ENCODE measurements at regions not wholly inside any gene's neighbourhood (a gene's known extent, or its start where the extent isn't known, plus 50 kb on each side); places are given as distances from the start of the nearest gene placed in this dataset.

DNA sequence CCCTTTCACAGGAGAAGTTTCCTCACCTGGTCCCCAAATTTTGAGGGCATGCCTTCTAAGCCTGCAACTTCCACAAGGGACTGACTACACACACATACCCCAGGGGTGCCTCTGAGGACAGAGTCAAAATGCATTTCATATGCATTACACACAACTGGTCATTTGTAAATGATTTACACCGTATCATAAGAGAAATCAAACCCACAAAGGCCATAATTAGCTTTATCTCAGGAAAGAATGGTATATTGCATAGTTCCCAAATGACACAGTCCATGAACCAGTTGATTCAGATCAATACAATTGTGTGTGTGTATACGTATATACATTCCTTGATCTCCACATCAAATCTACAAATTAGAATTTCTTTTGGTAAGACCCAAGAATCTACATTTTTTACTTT, 203.3 kb upstream of the PRDM1 start:
- no peak for DNase-seq (ENCODE audit: low spot score in 2 of 2)
- Histone ChIP-seq H3K27me3 (ENCODE audit: low read depth) (no peaks in the 10 kb centered on the region), H3K9me3 (no peaks in the 10 kb centered on the region; the same call in 1 of the 2 replicates), H3K4me1 (peaks cover 15% of the 10 kb centered on the region), H3K4me3 (no peak overlapping the region), H3K36me3 (replicated peaks) (no peaks in the 10 kb centered on the region)
- in situ Hi-C loops (cut with MboI; ENCODE audit: low sequenced_read_pairs) = no loop called here

DNA sequence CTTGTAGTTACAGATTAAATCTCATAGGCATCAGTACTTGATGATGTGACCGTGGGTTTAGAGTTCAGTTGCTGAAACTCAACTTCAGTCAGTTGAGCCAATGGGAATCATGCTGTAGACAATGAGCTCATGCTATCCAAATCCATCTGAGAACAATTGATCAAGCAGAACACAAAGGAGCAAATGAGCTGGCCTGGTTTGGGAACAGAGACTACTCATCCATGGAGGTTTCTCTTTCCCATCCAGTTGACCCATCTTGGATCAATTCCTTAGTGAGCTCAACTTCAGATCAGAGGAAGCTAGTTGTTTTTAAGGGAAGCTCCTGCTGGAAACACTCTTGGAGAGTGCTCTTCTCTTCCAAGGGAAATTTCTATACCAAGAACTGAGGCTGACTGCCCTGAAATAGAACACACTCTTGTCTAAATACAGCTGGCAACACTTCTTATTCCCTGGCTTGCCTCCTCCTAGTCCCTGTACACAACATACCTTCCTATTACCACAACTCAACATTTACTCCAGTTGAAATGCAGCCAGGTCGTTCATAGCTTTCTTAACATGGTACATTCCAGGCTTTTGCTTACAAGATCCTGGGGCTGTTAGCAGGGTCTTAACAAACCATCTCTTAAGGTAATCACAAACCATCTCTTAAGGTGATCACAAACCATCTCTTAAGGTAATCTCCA, 203.9 kb upstream of the PRDM1 start:
- peaks cover 11% of the 10 kb centered on the region for H3K4me1 ChIP-seq
- H3K27me3 ChIP-seq (ENCODE audit: low read depth) = no peaks in the 10 kb centered on the region
- no peaks in the 10 kb centered on the region; the same call in 1 of the 2 replicates for H3K9me3 ChIP-seq
- in situ Hi-C loops (cut with MboI; ENCODE audit: low sequenced_read_pairs) = no loop called here
- H3K4me3 ChIP-seq = no peak overlapping the region
- H3K36me3 ChIP-seq (replicated peaks) = no peaks in the 10 kb centered on the region
- no peak for DNase-seq (ENCODE audit: low spot score in 2 of 2)

DNA sequence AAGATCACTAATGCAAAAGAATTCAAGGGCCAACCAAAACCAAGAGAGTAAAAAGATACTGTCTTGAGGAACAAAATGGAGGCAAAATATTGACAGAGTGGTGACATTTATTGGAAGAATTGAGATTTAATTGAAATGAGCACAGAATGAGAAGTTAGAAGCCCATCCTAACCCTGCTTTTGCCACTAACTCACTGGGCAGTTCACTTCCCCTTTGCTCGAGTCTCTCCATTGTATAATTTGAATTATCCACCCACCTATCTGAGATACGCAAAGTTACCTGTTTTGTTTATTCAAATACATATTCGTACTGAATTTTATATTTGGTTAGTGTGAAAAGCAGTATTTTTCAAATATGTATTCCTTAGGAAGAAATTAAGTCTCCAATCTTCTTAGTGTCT, 204.5 kb upstream of the PRDM1 start:
- peaks cover 6% of the 10 kb centered on the region; the same call in 1 of the 2 replicates for H3K4me1 ChIP-seq

DNA sequence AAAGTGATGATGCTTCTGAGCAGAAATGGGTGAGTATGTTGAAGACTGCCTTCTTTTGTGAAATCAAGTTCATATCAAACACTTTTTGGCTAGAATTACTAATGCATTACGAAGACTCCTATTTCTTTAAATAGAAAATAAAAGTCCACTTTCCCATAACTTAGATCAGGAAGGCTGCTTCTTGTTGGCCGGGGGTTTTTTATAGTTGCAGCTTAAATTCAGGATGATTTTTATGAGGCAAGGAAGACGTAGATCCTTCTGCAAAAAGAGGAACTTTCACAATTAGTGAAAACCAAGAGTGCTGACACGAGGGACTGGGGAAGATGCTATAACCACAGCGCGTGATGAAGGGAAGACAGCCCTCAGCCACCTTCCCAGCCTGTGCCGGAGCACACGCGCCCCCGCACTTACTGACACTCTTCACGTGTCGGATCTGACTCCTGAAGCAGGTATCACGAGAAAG, 206.1 kb upstream of the PRDM1 start:
- no peak for DNase-seq (ENCODE audit: low spot score in 2 of 2)
- no peaks in the 10 kb centered on the region for H3K36me3 ChIP-seq (replicated peaks)
- no peak overlapping the region for H3K4me3 ChIP-seq
- in situ Hi-C loops (cut with MboI; ENCODE audit: low sequenced_read_pairs) = no loop called here
- no peaks in the 10 kb centered on the region for H3K27me3 ChIP-seq (ENCODE audit: low read depth)
- no peaks in the 10 kb centered on the region; the same call in 1 of the 2 replicates for H3K9me3 ChIP-seq
- H3K4me1 ChIP-seq = no peaks in the 10 kb centered on the region

More for the DNA sequence above, 204.5 kb upstream of the PRDM1 start:
- DNase-seq (ENCODE audit: low spot score in 2 of 2) = no peak
- Histone ChIP-seq H3K27me3 (ENCODE audit: low read depth) (no peaks in the 10 kb centered on the region), H3K36me3 (replicated peaks) (no peaks in the 10 kb centered on the region), H3K4me3 (no peak overlapping the region), H3K9me3 (no peaks in the 10 kb centered on the region; the same call in 1 of the 2 replicates)
- in situ Hi-C loops (cut with MboI; ENCODE audit: low sequenced_read_pairs) = no loop called here

DNA sequence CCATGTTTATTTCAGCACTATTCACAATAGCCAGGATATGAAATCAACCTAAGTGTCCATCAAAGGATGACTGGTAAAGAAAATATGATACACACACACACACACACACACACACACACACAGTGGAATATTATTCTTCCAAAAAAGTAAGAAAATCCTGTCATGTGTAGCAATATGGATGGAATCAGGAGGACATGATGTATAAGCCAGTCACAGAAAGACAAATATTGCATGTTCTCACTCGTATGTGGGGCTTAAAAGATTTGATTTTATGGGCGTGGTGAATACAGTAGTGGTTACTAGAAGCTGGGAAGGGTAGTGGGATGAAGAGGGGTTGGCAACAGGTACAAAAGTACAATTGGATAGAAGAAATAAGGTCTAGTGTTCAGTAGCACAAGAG, 207.0 kb upstream of the PRDM1 start:
- DNase-seq (ENCODE audit: low spot score in 2 of 2) = no peak
- no peaks in the 10 kb centered on the region for H3K4me1 ChIP-seq
- no peaks in the 10 kb centered on the region; the same call in 1 of the 2 replicates for H3K9me3 ChIP-seq
- no peaks in the 10 kb centered on the region for H3K36me3 ChIP-seq (replicated peaks)
- in situ Hi-C loops (cut with MboI; ENCODE audit: low sequenced_read_pairs) = no loop called here
- H3K27me3 ChIP-seq (ENCODE audit: low read depth) = no peaks in the 10 kb centered on the region
- no peak overlapping the region for H3K4me3 ChIP-seq

DNA sequence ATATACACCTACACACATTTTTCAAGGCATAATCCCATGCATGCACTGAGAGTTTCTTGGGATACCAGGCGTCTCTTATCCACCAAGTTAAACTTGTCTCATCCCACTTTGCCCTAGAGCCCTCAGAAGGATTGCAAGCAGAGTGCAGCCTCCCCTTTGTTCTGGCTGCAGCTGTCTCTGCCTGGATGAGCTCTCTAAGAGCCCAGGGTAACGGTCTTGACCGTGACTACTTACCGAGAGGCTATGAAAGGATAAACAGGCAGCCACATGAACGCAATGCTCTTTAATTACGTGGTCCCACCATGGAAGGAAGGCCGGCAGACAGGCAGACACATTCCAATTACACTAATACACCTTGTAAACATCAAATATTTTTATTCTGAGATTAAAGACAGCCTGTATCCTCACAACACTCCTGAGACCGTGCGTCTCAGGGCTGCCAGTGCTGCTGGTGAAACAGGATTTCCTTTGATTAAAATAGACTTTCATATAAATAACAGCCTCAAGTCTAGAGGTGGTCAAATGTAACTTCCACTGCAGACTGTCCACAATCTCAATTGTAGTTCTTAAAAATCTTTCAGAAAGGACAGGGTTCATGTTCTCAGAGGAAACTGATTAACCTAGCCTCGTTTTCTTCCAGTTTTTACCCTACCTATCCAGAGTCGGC, 210.0 kb upstream of the PRDM1 start:
- Histone ChIP-seq H3K36me3 (replicated peaks) (no peaks in the 10 kb centered on the region), H3K4me1 (no peaks in the 10 kb centered on the region), H3K4me3 (no peak overlapping the region), H3K9me3 (no peaks in the 10 kb centered on the region), H3K27me3 (ENCODE audit: low read depth) (no peaks in the 10 kb centered on the region)
- in situ Hi-C loops (cut with MboI; ENCODE audit: low sequenced_read_pairs) = no loop called here
- DNase-seq (ENCODE audit: low spot score in 2 of 2) = no peak

DNA sequence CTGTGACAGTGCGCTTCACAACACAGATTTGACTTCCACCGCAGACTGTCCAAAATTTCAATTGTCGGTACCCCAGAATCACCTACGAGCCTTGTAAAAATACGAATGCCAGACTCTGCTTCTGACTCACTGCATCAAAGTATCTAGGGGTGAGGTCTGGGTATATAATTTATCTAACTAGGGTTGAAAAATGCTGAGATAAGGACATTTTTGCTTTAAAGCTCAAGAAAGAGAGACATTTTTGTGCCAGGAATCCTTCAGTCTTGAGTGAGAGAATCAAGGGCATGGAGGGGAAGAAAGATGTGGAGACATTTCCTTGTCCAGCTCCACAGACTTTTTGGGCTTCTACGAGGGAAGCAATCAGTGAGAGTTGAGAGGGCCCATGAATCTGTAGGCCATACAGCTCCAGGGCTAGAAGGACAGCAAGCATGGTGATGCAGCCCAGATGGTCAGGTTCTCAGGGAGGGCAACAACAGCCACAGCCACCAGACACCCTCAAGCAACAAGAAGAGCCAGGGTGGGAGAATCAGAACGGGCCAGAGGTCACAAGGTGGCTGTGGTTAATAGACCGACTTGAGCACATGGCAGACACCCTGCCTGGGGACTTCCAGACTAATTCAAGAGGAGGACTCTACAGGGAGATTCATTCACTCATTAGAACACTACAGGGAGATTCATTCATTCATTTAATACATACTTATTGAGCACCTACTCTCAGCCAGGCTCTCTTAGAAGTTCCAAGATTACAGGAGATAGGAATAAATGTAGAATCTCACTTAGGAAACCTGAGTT, 211.1 kb upstream of the PRDM1 start:
- no peaks in the 10 kb centered on the region for H3K9me3 ChIP-seq
- in situ Hi-C loops (cut with MboI; ENCODE audit: low sequenced_read_pairs) = no loop called here
- H3K27me3 ChIP-seq (ENCODE audit: low read depth) = no peaks in the 10 kb centered on the region
- H3K4me3 ChIP-seq = no peak overlapping the region
- no peak for DNase-seq (ENCODE audit: low spot score in 2 of 2)
- H3K4me1 ChIP-seq = no peaks in the 10 kb centered on the region
- H3K36me3 ChIP-seq (replicated peaks) = no peaks in the 10 kb centered on the region

DNA sequence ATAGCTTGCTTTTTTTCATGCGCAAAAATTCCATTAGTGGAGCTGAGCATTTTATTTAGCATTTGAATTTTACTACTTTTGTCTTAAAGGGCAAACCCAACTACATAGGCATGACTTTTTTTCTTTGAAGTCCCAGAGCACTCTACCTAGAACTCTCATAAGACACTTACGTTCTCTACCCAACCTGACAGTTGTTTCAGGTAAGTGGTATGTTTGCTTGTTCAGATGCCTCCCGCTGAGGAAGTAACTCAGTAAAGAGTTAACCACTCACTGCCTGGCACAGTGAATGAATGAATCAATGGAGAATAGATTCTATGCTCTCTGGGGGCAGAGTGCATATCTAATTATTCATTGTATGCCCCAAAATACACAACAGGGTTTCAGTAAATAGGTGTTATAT, 212.3 kb upstream of the PRDM1 start:
- no peaks in the 10 kb centered on the region for H3K27me3 ChIP-seq (ENCODE audit: low read depth)
- H3K4me1 ChIP-seq = no peaks in the 10 kb centered on the region
- in situ Hi-C loops (cut with MboI; ENCODE audit: low sequenced_read_pairs) = no loop called here
- no peak overlapping the region for H3K4me3 ChIP-seq
- DNase-seq (ENCODE audit: low spot score in 2 of 2) = no peak
- H3K36me3 ChIP-seq (replicated peaks) = no peaks in the 10 kb centered on the region
- H3K9me3 ChIP-seq = no peaks in the 10 kb centered on the region

DNA sequence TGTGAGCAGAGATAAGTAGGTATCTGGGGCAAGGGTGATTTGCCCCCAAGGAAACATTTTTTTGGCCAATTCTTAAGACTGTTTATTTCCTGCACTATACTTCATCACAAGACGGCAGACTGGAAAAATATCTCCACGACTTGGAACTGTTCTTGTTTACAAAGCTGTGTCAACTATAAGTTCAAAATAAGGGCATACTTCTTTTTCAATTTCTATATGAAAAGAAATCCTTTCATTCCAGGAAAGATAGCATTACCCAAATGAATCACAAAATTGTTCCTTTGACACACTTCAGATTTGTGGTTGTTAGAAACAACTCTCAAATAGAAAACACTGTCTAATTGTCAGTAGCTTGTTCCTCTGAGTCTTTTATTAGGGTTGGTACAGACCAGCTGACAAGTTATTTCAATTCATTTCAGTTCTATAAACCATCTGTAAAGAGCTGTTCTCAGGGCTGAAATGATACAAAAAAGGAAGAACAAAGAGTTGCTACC, 212.9 kb upstream of the PRDM1 start:
- H3K27me3 ChIP-seq (ENCODE audit: low read depth) = no peaks in the 10 kb centered on the region
- H3K4me3 ChIP-seq = no peak overlapping the region
- no peaks in the 10 kb centered on the region for H3K36me3 ChIP-seq (replicated peaks)
- H3K9me3 ChIP-seq = no peaks in the 10 kb centered on the region
- H3K4me1 ChIP-seq = no peaks in the 10 kb centered on the region
- in situ Hi-C loops (cut with MboI; ENCODE audit: low sequenced_read_pairs) = no loop called here
- DNase-seq (ENCODE audit: low spot score in 2 of 2) = no peak

DNA sequence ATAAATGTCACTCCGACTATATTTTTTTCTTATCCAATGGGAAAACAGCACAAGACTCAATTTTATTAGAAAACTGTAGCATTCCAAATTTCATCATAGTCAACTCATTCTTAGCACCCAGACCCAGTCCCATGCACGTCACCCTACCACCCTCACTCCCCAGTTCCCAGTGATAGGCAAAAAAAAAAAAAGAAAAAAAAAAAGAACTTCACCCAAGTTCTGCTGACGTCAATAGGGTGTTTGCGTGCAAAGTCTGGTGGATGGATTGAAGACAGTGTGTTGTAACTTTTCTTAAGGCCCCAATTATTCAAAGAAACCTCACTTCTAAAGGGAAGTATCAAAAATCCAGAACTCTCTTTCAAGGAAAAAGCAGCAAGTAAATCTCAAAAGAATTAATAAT, 213.9 kb upstream of the PRDM1 start:
- H3K9me3 ChIP-seq = no peaks in the 10 kb centered on the region
- no peaks in the 10 kb centered on the region for H3K27me3 ChIP-seq (ENCODE audit: low read depth)
- in situ Hi-C loops (cut with MboI; ENCODE audit: low sequenced_read_pairs) = no loop called here
- H3K4me1 ChIP-seq = no peaks in the 10 kb centered on the region
- DNase-seq (ENCODE audit: low spot score in 2 of 2) = no peak
- no peak overlapping the region for H3K4me3 ChIP-seq
- no peaks in the 10 kb centered on the region for H3K36me3 ChIP-seq (replicated peaks)

DNA sequence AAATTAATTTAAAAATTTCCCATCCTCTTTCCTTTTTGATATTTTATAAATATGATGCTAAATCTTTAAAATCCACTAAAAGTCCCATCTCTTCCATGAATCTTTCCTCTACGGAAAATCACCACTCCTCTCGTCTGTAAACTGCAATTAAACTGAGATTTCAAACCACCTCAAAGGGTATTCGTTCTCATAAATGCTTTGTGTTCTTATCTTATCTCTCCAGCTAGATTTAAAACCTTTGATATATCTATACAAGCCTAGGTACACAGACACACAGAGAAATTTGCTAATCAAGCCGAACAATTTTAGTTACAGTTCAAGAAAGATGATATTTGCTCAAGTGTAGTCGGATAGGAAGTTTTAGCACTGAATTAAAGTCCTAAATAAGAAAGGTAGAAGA, 214.6 kb upstream of the PRDM1 start:
- DNase-seq (ENCODE audit: low spot score in 2 of 2) = no peak
- no peaks in the 10 kb centered on the region for H3K36me3 ChIP-seq (replicated peaks)
- no peak overlapping the region for H3K4me3 ChIP-seq
- H3K4me1 ChIP-seq = no peaks in the 10 kb centered on the region
- no peaks in the 10 kb centered on the region for H3K27me3 ChIP-seq (ENCODE audit: low read depth)
- H3K9me3 ChIP-seq = no peaks in the 10 kb centered on the region
- in situ Hi-C loops (cut with MboI; ENCODE audit: low sequenced_read_pairs) = no loop called here

DNA sequence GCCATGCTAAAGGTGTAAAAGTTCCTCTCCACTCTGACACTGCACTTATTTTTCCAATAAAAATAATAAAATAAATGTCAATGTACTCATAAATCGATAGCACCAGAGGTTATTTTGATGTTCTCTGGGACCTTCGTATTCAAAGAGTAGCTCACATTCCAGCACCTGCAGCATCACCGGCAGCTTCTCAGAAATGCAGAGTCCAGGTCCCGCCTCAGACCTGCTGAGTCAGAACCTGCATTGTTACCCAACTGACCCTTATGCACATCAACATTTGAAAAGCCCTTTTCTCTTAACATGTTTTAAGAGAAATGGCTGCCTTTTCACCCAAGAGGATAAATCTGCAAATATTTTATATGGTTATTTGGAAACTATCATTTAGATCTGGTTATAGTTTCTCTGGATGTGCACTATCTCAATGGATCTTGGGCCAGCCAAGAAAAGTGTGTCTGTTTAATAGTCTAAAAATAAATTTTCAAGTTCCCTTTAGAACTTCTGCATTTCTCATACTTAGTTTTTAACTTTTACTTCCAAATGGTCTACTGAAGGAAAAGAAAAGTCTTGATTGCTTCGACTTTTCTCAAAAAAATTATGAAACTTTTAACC, 216.2 kb upstream of the PRDM1 start:
- no peak for DNase-seq (ENCODE audit: low spot score in 2 of 2)
- H3K9me3 ChIP-seq = no peaks in the 10 kb centered on the region
- H3K4me1 ChIP-seq = no peaks in the 10 kb centered on the region
- no peaks in the 10 kb centered on the region for H3K36me3 ChIP-seq (replicated peaks)
- in situ Hi-C loops (cut with MboI; ENCODE audit: low sequenced_read_pairs) = no loop called here
- H3K27me3 ChIP-seq (ENCODE audit: low read depth) = no peaks in the 10 kb centered on the region
- H3K4me3 ChIP-seq = no peak overlapping the region

DNA sequence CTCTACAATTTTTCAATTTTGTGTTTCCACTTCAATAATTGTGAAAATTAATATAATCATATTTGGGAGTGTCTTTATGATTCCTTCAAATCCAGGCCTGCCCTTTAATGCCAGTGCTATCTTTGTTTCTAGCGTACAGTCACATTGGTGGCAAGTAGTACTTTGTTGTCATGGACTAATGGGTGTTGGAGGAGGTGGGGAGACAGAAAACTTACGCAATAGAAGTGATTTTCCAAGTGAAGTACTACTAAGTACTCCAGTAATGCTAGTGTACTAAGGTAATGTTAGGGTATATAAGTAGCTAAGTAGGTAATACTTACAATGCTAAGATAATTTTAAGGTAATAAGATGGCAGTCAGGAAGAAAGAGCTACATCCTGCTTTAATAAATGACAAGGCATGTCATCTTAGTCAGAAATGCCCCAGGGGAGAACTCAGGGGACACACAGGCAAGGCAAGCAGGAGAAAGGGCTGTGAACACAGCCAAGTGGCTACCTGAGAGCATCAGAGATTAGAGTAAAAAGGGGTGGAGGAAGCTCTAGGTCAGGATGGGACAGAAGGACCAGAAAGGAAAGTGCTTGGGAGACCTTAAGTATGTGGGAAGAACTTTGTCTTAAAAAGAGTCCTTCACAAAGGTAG, 217.2 kb upstream of the PRDM1 start:
- H3K27me3 ChIP-seq (ENCODE audit: low read depth) = 0 out of 2 replicates have a peak, but pooled peaks cover 3% of the 10 kb centered on the region
- H3K4me3 ChIP-seq = no peak overlapping the region
- no peaks in the 10 kb centered on the region for H3K36me3 ChIP-seq (replicated peaks)
- no peaks in the 10 kb centered on the region for H3K4me1 ChIP-seq
- no peak for DNase-seq (ENCODE audit: low spot score in 2 of 2)
- peaks cover 3% of the 10 kb centered on the region; the same call in 1 of the 2 replicates for H3K9me3 ChIP-seq
- in situ Hi-C loops (cut with MboI; ENCODE audit: low sequenced_read_pairs) = no loop called here

Measured in HAP-1 (cell line).